Smooth muscle cell (in vitro differentiated cells): ENCODE measurements at regions not wholly inside any gene's neighbourhood (a gene's known extent, or its start where the extent isn't known, plus 50 kb on each side); places are given as distances from the start of the nearest gene placed in this dataset.

Experiments
- DNase-seq: peaks from one replicate; lab custom pipeline; 2025; ENCODE audit not compliant: unreplicated experiment; lab: John Stamatoyannopoulos, UW
- H2AFZ ChIP-seq: fragments of 200-600 bp; sonication (generic); 2 replicates; pipeline ENCODE4 v1.6.0; 2016; ENCODE audit warnings: antibody characterized with exemption, low read depth, mild to moderate bottlenecking
- H3F3A ChIP-seq: fragments of 200-600 bp; sonication (generic); 2 replicates; pipeline ENCODE4 v1.6.0; 2017; ENCODE audit warnings: antibody characterized with exemption, low read depth
- H3K27ac ChIP-seq: fragments of 200-600 bp; sonication (generic); 2 replicates; pipeline ENCODE4 v1.5.1; 2016; ENCODE audit warnings: low read depth, mild to moderate bottlenecking
- H3K27me3 ChIP-seq: fragments of 200-600 bp; sonication (generic); 2 replicates; pipeline ENCODE4 v1.6.1; 2016; ENCODE audit warnings: low read depth, mild to moderate bottlenecking
- H3K36me3 ChIP-seq: fragments of 200-600 bp; sonication (generic); 2 replicates; pipeline ENCODE4 v1.5.1; 2016; ENCODE audit warnings: low read depth
- H3K4me1 ChIP-seq: fragments of 200-600 bp; sonication (generic); 2 replicates; pipeline ENCODE4 v1.5.1; 2016; ENCODE audit warnings: low read depth
- H3K4me2 ChIP-seq: fragments of 200-600 bp; sonication (generic); 2 replicates; pipeline ENCODE4 v1.6.0; 2016; ENCODE audit warnings: mild to moderate bottlenecking
- H3K4me3 ChIP-seq: fragments of 200-600 bp; sonication (generic); 2 replicates; pipeline ENCODE4 v1.5.1; 2016; ENCODE audit warnings: mild to moderate bottlenecking
- H3K79me2 ChIP-seq: fragments of 200-600 bp; sonication (generic); 2 replicates; pipeline ENCODE4 v1.6.0; 2016; ENCODE audit warnings: low read depth, mild to moderate bottlenecking
- H3K9ac ChIP-seq: fragments of 200-600 bp; sonication (generic); 2 replicates; pipeline ENCODE4 v1.6.0; 2016; ENCODE audit warnings: low read depth
- H3K9me3 ChIP-seq: fragments of 200-600 bp; sonication (generic); replicated peaks from 2 replicates; pipeline ENCODE4 v1.5.1; 2016; ENCODE audit warnings: low read depth
- H4K20me1 ChIP-seq: fragments of 200-600 bp; sonication (generic); 2 replicates; pipeline ENCODE4 v1.6.0; 2016; ENCODE audit warnings: low read depth
- CTCF ChIP-seq: fragments of 200-600 bp; sonication (generic); IDR thresholded peaks from 2 replicates; pipeline ENCODE4 v1.5.1; 2017; ENCODE audit warnings: borderline replicate concordance, mild to moderate bottlenecking, antibody characterized with exemption; ENCODE audit not compliant: insufficient read depth, poor library complexity, severe bottlenecking
- WGBS: methylation state at CpG from one replicate; pipeline ENCODE4 v1.1.7; 2016; ENCODE audit warnings: low lambda C conversion rate; 5-methylcytosine and 5-hydroxymethylcytosine counted together

- Histone ChIP-seq H3K9ac (no peak overlapping the region), H4K20me1 (no peaks in the 10 kb centered on the region), H3K9me3 (no peaks in the 10 kb centered on the region), H3K4me1 (no peaks in the 10 kb centered on the region), H3K27ac (no peak overlapping the region), H2AFZ (no peak overlapping the region), H3F3A (no peaks in the 10 kb centered on the region), H3K27me3 (no peaks in the 10 kb centered on the region), H3K4me3 (no peak overlapping the region), H3K36me3 (no peaks in the 10 kb centered on the region), H3K79me2 (no peaks in the 10 kb centered on the region), H3K4me2 (no peak overlapping the region)
- 74% methylated on average over 3 of the region's 3 CpGs for WGBS
- no peak for TF ChIP-seq CTCF
- no peak for DNase-seq
Measured at GRCh38 chr2:4780679-4781078, 911.5 kb upstream of the SOX11 start.

- Histone ChIP-seq H3F3A (no peaks in the 10 kb centered on the region), H3K36me3 (no peaks in the 10 kb centered on the region), H3K4me2 (no peak overlapping the region), H3K9ac (no peak overlapping the region), H3K9me3 (no peaks in the 10 kb centered on the region), H3K79me2 (no peaks in the 10 kb centered on the region), H2AFZ (no peak overlapping the region), H3K27ac (no peak overlapping the region), H3K4me1 (no peaks in the 10 kb centered on the region), H4K20me1 (no peaks in the 10 kb centered on the region), H3K4me3 (no peak overlapping the region), H3K27me3 (no peaks in the 10 kb centered on the region)
- WGBS: 83% methylated on average over 1 of the region's 1 CpG
- TF ChIP-seq CTCF: no peak
- DNase-seq: no peak
Measured at GRCh38 chr2:4782647-4783046, 909.5 kb upstream of the SOX11 start.

DNA sequence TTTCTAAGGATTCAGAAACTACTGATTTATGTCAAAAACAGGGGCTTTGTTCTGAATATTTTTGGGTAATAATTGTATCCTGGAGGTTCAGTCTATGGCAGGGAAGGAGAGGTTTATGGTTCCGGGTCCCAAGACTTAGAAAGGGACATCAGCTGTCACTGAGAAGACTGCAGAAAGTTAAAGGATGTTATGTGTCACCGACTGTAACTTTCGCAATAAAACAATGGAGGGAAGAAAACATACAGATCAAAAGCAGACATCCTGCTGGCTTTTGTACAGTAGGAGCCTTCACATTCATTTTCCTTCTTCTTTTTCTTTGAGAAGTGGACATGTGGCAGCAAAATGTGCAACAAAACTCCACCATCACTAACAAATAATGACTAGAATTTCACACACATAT, 900.7 kb upstream of the SOX11 start:
- no peak overlapping the region for H3K27ac ChIP-seq
- no peaks in the 10 kb centered on the region for H3K79me2 ChIP-seq
- no peak overlapping the region for H3K4me2 ChIP-seq
- H3K36me3 ChIP-seq: no peaks in the 10 kb centered on the region
- no peaks in the 10 kb centered on the region for H3K27me3 ChIP-seq
- no peak overlapping the region for H3K9ac ChIP-seq
- WGBS: 88% methylated on average over 3 of the region's 3 CpGs
- H4K20me1 ChIP-seq: no peaks in the 10 kb centered on the region
- no peak for DNase-seq
- H3K4me3 ChIP-seq: no peak overlapping the region
- H3K9me3 ChIP-seq: no peaks in the 10 kb centered on the region
- TF ChIP-seq CTCF: no peak
- H2AFZ ChIP-seq: no peak overlapping the region
- H3F3A ChIP-seq: no peaks in the 10 kb centered on the region
- no peaks in the 10 kb centered on the region for H3K4me1 ChIP-seq

- Histone ChIP-seq H3K36me3 (no peaks in the 10 kb centered on the region), H3K27me3 (no peaks in the 10 kb centered on the region), H4K20me1 (no peaks in the 10 kb centered on the region), H3K27ac (no peak overlapping the region), H3K4me2 (no peak overlapping the region), H3K4me1 (no peaks in the 10 kb centered on the region), H3K9ac (no peak overlapping the region), H3F3A (no peaks in the 10 kb centered on the region), H3K9me3 (no peaks in the 10 kb centered on the region), H2AFZ (no peak overlapping the region), H3K4me3 (no peak overlapping the region), H3K79me2 (no peaks in the 10 kb centered on the region)
- TF ChIP-seq CTCF: no peak
- DNase-seq: no peak
Measured at GRCh38 chr2:4792126-4792525, 900.1 kb upstream of the SOX11 start.
